PC-3 (cell line): ENCODE measurements at regions not wholly inside any gene's neighbourhood (a gene's known extent, or its start where the extent isn't known, plus 50 kb on each side); places are given as distances from the start of the nearest gene placed in this dataset.
A peak's percentile ranks its signal among the peaks of the same experiment; 100 is the strongest.

Experiments
- ATAC-seq: fragments of 200-7000 bp; cut with Tn5 transposase; 2 replicates; pipeline ENCODE4 v1.9.1; 2020; ENCODE audit warnings: mild to moderate bottlenecking, moderate library complexity
- BruUV-seq: library from RNA; stranded (reverse); fragments of 400-500 nt; replicated peaks from 2 replicates; lab custom pipeline; 2021; lab: Mats Ljungman, UMichigan
- CTCF ChIA-PET: fragments of 300-600 bp; sonication (Branson Sonifier 250); formaldehyde crosslinking; loops from one replicate; lab custom pipeline; 2022; ENCODE audit warnings: antibody characterized with exemption; lab: Charles Lee
- POLR2A ChIA-PET: fragments of 300-600 bp; sonication (Branson Sonifier 250); formaldehyde crosslinking; loops from one replicate; lab custom pipeline; 2022; ENCODE audit warnings: antibody characterized with exemption; ENCODE audit not compliant: unreplicated experiment; lab: Charles Lee
- DNase-seq: peaks from one replicate; pipeline ENCODE4 v3.0.0-alpha.2; 2015
- H2AFZ ChIP-seq: fragments of 300-600 bp; sonication (generic); 2 replicates; pipeline ENCODE4 v1.6.0; 2016; ENCODE audit warnings: antibody characterized with exemption, low read length
- H3F3A ChIP-seq: fragments of 300-600 bp; sonication (generic); one replicate; pipeline ENCODE4 v1.6.0; 2017; ENCODE audit warnings: antibody characterized with exemption, low read length, control low read depth, mild to moderate bottlenecking; ENCODE audit not compliant: unreplicated experiment
- H3K27ac ChIP-seq: fragments of 300-600 bp; sonication (generic); 2 replicates; pipeline ENCODE4 v1.5.1; 2016; ENCODE audit warnings: mild to moderate bottlenecking, low read length
- H3K27me3 ChIP-seq: fragments of 300-600 bp; sonication (generic); 2 replicates; pipeline ENCODE4 v1.6.1; 2016; ENCODE audit warnings: low read length, mixed read lengths
- H3K36me3 ChIP-seq: fragments of 300-600 bp; sonication (generic); 2 replicates; pipeline ENCODE4 v1.6.1; 2016; ENCODE audit warnings: low read depth, mixed run types, low read length, mixed read lengths
- H3K4me1 ChIP-seq: fragments of 300-600 bp; sonication (generic); 2 replicates; pipeline ENCODE4 v1.5.1; 2016; ENCODE audit warnings: low read length; ENCODE audit not compliant: insufficient read depth
- H3K4me2 ChIP-seq: fragments of 300-600 bp; sonication (generic); 2 replicates; pipeline ENCODE4 v1.6.0; 2016; ENCODE audit warnings: low read length
- H3K4me3 ChIP-seq: fragments of 300-600 bp; sonication (generic); 2 replicates; pipeline ENCODE4 v1.5.1; 2016; ENCODE audit warnings: mild to moderate bottlenecking, low read length, mixed read lengths
- H3K79me2 ChIP-seq: fragments of 300-600 bp; sonication (generic); 2 replicates; pipeline ENCODE4 v1.6.1; 2017; ENCODE audit warnings: low read length, mixed read lengths
- H3K9ac ChIP-seq: fragments of 300-600 bp; sonication (generic); 2 replicates; pipeline ENCODE4 v1.6.0; 2016; ENCODE audit warnings: mild to moderate bottlenecking, low read length
- H3K9me2 ChIP-seq: fragments of 300-600 bp; sonication (generic); replicated peaks from 2 replicates; pipeline ENCODE4 v1.6.1; 2016; ENCODE audit warnings: mixed run types, low read length, mixed read lengths
- H3K9me3 ChIP-seq: fragments of 300-600 bp; sonication (generic); 2 replicates; pipeline ENCODE4 v1.6.1; 2016; ENCODE audit warnings: low read length, mixed read lengths
- H4K20me1 ChIP-seq: fragments of 300-600 bp; sonication (generic); 2 replicates; pipeline ENCODE4 v1.6.1; 2016; ENCODE audit warnings: low read length, mixed read lengths
- CTCF ChIP-seq: fragments of 300-600 bp; sonication (generic); conservative IDR thresholded peaks from 2 replicates; pipeline ENCODE4 v1.5.1; 2017; ENCODE audit warnings: antibody characterized with exemption, low read depth, mild to moderate bottlenecking, low read length
- EZH2 ChIP-seq: fragments of 300-600 bp; sonication (generic); IDR thresholded peaks from one replicate; pipeline ENCODE4 v1.6.1; 2017; ENCODE audit warnings: antibody characterized with exemption, mild to moderate bottlenecking, low read length; ENCODE audit not compliant: unreplicated experiment
- EZH2phosphoT487 ChIP-seq: fragments of 300-600 bp; sonication (generic); IDR thresholded peaks from 2 replicates; pipeline ENCODE4 v1.6.1; 2018; ENCODE audit warnings: mild to moderate bottlenecking, antibody characterized with exemption, low read length, borderline replicate concordance
- intact Hi-C: fragments of 100-400 bp; cut with micrococcal nuclease; formaldehyde crosslinking; loops from 2 replicates; pipeline ENCODE4 v1.9.0; 2023

- CTCF ChIA-PET = no interaction called here
- Histone ChIP-seq H3K4me1 (no peaks in the 10 kb centered on the region), H3K36me3 (no peaks in the 10 kb centered on the region), H3K27ac (no peak overlapping the region), H3K79me2 (no peaks in the 10 kb centered on the region), H3K4me3 (no peak overlapping the region), H3K9ac (no peak overlapping the region), H3K9me2 (no peaks in the 10 kb centered on the region), H4K20me1 (no peaks in the 10 kb centered on the region), H3K4me2 (no peak overlapping the region), H2AFZ (no peak overlapping the region), H3F3A (no peaks in the 10 kb centered on the region), H3K9me3 (no peaks in the 10 kb centered on the region), H3K27me3 (no peaks in the 10 kb centered on the region)
- BruUV-seq = no TSS peak
- POLR2A ChIA-PET = interaction anchor here (0.6 kb wide), 1 partner anchor 1644 kb away, joined by 4 read pairs; no protein-coding TSS in a partner anchor
- ATAC-seq (peak; percentile 24; the same call in 1 of the 2 replicates), DNase-seq (no peak)
- TF ChIP-seq EZH2phosphoT487 = no peak
- no peak for TF ChIP-seq EZH2
- no peak for TF ChIP-seq CTCF
- intact Hi-C loops = no loop called here
Observed at GRCh38 chr7:124388751-124389150, 355.9 kb upstream of the TMEM229A start.

GRCh38 chr7:124387056-124387455 lies 354.2 kb upstream of the TMEM229A start:
- BruUV-seq = no TSS peak
- Histone ChIP-seq H3K9ac (no peak overlapping the region), H3F3A (no peaks in the 10 kb centered on the region), H3K4me1 (no peaks in the 10 kb centered on the region), H3K27me3 (no peaks in the 10 kb centered on the region), H3K9me2 (no peaks in the 10 kb centered on the region), H3K27ac (no peak overlapping the region), H3K9me3 (no peaks in the 10 kb centered on the region), H2AFZ (no peak overlapping the region), H3K79me2 (no peaks in the 10 kb centered on the region), H3K4me3 (no peak overlapping the region), H3K36me3 (no peaks in the 10 kb centered on the region), H4K20me1 (no peaks in the 10 kb centered on the region), H3K4me2 (no peak overlapping the region)
- ATAC-seq (no peak), DNase-seq (no peak)
- POLR2A ChIA-PET = no interaction called here
- no peak for TF ChIP-seq EZH2phosphoT487
- TF ChIP-seq CTCF = no peak
- TF ChIP-seq EZH2 = no peak
- intact Hi-C loops = no loop called here
- CTCF ChIA-PET = no interaction called here

- Histone ChIP-seq H3K4me1 (no peaks in the 10 kb centered on the region), H3K4me2 (no peak overlapping the region), H3K9ac (no peak overlapping the region), H3F3A (no peaks in the 10 kb centered on the region), H3K9me2 (no peaks in the 10 kb centered on the region), H4K20me1 (no peaks in the 10 kb centered on the region), H3K27me3 (no peaks in the 10 kb centered on the region), H3K36me3 (no peaks in the 10 kb centered on the region), H3K9me3 (no peaks in the 10 kb centered on the region), H3K4me3 (no peak overlapping the region), H3K27ac (no peak overlapping the region), H3K79me2 (no peaks in the 10 kb centered on the region), H2AFZ (no peak overlapping the region)
- ChIA-PET CTCF (interaction anchor here (0.6 kb wide), 1 partner anchor 386 kb away, joined by 6 read pairs; the partner anchor contains the start of gene GPR37), POLR2A (no interaction called here)
- intact Hi-C loops = no loop called here
- ATAC-seq = no peak
- no peak for DNase-seq
- TF ChIP-seq EZH2phosphoT487 (no peak), CTCF (no peak), EZH2 (no peak)
- no TSS peak for BruUV-seq
Observed at GRCh38 chr7:124379296-124379695, 346.4 kb upstream of the TMEM229A start.
